ENCODE measurements at regions not wholly inside any gene's neighbourhood (a gene's known extent, or its start where the extent isn't known, plus 50 kb on each side); places are given as distances from the start of the nearest gene placed in this dataset.

DNA sequence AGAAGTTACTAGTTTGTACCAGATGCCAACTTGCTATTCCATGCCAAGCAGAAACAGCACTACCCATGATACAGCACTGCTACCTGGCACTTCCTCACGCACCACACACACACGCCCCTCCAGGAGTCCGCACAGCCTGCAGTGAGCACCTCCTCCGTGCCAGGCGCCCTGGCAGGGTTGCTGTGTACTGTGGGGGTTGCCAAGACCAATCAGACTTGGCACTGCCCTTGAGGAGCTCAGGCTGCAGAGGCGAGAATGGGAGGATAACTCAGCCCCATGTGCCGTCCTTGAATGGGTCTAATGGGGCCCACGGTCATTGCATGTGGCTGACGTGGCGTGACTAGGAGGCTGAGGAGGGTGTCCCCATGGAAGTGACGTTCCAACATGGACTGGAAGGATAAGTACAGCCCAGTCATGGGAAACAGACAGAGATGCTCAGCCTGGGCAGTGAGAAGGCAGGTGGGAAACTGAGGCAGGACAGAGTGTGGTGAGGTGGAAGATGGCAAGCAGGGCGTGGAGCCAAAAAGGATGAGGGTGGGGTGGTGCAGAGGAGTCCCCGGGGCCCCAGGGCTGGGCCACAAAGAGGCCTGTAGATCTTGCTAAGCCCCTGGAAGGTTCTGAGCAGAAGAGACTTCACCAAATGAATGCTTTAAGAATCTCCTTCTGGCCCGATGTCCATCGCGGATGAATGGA, 65.3 kb upstream of the C14orf180 start:
- no peak for DNase-seq (ENCODE audit: low read depth)

- DNase-seq (ENCODE audit: low read depth) = no peak
These were observed 64.3 kb upstream of the C14orf180 start for GRCh38 chr14:104515059-104515810.

DNA sequence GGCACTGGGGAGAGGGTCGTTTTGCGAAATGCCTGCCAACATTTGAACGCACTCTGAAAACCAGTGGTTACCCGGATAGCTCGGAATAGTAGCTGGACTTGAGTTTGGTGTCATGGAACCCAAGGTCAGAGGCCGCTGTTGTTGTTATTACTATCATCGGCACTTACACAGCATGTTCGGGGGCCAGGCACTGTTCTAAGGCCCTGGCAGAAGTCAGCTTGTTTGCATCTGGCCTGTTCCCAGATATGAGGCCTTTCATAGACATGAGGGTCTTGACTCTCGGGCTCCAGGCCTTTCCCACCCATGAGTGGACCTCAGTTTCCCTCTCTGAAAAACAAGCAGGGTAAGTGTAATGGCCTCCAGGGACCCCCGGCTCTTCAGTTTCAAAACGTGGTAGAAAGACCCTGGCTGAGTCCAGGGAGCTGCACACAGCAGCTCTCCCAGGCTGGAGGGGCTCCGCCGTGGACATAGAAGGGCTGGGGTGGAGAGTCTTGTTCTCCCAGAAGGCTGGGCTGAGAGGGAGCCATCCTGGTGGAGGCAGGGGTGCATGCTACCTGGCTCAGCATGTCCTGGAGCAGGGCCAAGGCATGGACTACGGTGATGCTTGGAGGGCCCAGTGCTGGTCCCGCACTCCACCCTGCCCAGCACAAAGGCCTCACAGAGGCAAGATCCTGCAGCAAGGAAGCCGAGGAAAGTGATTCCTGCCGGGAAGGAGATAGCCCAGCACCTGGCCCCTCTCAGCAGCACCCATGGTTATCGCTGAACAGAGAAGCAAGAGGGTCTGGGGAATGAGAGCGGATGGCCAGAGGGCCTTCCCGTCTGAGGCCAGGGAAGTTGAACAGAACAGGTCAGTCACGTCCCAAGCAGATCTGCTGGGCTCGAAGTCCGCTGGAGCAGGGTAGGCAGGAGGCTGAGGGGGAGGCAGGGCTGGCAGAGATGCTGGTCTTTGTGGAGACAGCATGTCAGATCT, 63.5 kb upstream of the C14orf180 start:
- no peak for DNase-seq (ENCODE audit: low read depth)

- no peak for DNase-seq (ENCODE audit: low read depth)
These were observed 62.7 kb upstream of the C14orf180 start for GRCh38 chr14:104516906-104517305.

GRCh38 chr14:104517426-104517825, 62.1 kb upstream of the C14orf180 start:
- no peak for DNase-seq (ENCODE audit: low read depth)

DNA sequence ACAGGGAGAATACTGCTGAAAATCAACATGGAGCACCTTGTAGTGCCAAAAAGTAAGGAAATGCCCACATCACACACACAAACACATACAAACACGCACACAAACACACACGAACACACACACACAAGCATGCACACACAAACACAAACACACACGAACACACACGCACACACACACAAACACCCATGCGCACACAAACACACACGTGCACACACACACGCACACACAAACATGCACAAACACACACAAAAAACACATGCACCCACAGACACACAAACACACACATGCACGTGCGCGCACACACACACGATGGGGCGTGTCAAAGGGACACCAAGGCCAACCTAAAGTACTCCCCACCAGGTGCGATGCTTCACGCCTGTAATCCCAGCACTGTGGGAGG, 61.7 kb upstream of the C14orf180 start:
- no peak for DNase-seq (ENCODE audit: low read depth)

GRCh38 chr14:104518659-104519350, 60.8 kb upstream of the C14orf180 start:
- DNase-seq (ENCODE audit: low read depth) = no peak

DNA sequence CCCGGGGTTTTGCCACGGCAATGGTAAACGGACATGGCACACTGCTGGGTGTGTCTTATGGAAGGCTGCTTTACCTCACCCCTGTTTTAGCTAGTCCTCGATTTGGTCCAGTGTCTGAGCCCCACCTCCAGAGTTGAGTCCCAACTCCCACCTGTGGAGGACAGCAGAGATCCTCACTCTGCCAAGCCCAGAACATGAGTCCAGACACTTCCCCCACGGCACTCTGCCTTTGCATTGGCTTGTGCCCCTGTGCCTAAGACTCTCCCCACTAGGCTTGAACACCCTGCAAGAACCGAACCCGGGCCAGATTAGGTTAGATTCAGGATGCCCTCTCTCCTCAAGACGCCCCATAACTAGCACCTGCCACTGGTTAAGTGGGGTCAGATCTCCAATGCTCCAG, 59.8 kb upstream of the C14orf180 start:
- DNase-seq (ENCODE audit: low read depth) = no peak

DNA sequence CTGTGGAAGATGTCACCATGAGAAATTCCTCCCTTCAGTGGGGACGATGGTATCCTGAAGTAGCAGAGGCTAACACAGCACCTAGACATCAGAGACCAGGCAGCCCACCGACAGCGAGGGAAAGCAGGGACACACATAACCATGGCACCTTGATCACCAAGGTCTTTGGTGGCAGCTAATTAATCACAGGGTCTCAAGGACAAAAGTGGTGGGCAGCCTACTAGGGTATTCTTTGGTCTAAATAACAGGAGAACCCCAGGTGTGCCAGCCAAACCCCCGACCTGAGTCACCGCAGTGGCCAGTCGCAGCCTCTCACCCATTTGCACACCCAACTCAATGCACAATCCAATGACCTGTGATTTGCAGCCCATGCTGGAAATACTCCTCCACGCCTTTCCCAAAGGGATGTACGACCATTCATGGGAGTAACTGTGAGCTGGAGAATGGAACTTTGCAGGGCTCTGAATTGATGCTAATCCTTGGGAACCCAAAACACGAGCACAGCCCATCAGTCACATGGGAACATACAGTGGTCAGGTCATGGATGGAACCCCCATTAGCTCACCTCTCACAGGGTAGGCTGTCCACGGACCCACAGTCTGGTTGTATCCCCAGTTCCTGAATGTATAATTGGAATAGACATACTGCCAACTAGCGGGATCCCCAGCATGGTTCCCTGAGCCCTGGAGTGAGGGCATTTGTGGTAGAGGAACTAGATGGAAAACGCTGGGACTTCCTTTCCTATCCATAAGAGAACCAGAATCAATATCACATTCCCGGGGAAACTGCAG, 58.7 kb upstream of the C14orf180 start:
- no peak for DNase-seq (ENCODE audit: low read depth)

DNA sequence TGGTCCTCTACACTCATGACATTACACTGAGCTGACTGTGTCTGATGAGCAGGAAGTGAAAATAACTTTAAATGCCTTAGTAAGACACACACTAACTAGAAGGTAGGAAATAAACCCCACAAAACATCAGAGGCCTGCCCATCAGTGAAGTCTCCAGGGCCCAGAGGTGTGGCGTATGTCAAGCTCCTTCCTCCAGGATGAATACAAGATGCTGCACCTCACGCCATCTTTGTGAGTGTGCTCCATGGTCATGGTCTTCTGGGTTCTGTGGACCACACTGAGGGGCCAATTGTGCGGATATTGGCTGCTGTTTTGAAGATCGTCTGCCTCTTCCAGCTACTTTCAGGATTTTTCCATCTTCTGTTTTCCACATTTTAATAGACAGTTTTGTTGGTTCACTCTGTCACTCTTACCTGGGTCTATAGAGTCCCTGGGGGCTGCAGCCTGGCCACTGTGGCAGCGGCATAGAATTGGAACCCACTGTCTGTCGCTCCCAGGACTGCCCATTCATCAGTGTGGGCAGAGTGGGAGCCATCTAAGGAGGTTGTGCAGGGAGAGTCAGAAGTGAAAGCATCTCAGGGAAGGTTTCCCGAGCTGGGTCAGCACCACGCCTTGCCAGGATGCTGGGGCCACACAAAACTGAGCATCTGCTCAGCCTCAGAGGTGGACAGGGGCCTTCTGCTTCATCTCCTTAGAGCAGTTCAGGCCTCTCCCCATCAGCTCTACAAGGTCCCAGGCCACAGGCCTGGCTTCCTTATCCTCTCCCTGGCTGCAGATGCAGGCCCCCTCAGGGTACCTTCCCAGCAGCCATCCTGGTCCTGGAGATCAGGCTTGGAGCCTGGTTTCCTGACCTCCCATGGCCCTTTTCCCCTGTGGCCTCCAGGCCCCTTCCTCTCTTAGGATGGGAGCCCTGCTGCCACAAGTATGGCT, 57.5 kb upstream of the C14orf180 start:
- DNase-seq (ENCODE audit: low read depth) = no peak

DNA sequence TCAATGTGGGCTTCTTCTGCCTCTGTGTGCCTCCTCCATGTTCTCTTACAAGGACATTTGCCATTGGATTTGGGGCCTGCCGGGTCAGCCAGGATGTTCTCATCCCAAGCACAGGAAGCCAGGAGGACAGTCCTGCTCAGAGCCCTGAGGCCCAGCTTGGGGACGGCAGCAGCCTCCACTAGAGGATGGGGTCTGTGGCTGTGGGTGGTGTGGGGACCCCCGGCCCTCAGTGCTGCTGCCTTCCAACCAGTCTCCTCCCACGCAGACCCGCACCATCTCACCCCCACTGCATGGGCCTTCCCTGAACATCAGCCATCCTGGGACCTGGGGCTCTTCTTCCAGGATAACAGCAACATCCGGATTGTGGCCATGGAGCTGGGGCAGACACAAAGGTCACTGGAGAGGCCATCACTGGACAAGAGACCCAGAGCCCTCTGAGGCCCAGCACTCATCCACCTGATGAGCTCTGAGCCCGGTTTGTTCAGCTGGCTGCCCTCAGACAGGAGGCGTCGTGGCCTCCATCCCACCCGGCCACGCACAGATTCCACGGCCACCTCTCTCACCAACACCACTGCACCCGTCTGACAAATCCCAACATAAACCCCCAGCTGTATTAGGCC, 56.5 kb upstream of the C14orf180 start:
- DNase-seq (ENCODE audit: low read depth) = no peak

DNA sequence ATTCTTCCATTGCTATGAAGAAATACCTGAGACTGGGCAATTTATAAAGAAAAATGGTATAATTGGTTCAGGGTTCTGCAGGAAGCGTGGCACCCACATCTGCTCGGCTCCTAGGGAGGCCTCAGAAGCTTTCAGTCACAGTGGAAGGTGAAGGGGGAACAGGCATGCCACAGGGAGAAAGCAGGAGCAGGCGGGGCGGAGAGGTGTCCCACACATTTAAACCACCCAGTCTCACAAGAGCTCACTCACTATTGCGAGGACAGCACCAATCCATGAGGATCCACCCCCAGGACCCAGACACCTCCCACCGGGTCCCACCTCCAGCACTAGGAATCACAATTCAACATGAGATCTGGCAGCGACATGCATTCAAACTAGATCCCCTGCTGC, 56.0 kb upstream of the C14orf180 start:
- no peak for DNase-seq (ENCODE audit: low read depth)

DNA sequence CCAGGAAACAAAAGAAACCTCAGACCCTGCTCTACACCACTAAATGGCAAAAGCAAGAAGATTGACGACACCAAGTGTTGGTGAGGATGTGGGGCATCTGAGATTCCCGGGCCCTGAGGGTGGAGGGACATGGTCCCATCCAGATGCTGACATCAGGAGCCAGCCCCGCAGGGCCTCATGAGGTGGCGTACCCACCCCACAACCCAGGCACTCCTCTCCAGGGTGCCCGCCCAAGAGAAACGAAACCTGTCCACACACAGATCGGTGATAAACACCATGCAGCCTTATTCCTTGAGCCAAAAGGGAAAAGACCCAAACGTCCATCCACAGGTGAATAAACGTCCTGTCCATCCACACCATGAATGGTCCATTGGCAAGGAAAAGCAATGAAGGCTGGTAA, 54.8 kb upstream of the C14orf180 start:
- no peak for DNase-seq (ENCODE audit: low read depth)

DNA sequence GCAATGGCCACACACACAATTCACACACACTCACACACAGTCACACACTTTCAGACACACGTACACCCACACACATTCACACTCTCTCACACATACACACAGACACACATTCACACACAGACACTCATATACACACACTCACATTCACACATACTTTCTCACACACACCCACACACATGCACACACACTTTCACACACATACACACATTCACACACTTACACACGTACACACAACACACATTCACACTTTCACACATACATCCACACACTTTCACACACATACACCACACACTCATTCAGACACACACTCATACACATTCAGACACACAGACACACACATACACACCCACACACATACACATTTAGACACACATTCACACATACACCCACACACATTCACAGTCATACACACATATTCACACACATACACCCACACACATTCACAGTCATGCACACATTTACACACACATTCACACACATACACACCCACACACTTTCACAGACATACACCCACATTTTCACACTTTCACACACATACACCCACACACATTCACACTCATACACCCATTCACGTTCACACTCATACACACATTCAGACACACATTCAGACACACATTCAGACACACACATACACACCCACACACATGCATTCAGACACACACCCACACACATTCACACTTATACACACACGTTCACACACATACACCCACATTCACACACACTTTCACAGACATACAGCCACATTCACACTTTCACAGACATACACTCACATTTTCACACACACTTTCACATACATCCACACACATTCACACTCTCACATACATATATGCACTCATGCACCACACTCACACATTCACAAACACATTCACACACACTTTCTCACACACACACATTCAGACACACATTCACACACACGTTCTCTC, 52.6 kb upstream of the C14orf180 start:
- no peak for DNase-seq (ENCODE audit: low read depth)

DNA sequence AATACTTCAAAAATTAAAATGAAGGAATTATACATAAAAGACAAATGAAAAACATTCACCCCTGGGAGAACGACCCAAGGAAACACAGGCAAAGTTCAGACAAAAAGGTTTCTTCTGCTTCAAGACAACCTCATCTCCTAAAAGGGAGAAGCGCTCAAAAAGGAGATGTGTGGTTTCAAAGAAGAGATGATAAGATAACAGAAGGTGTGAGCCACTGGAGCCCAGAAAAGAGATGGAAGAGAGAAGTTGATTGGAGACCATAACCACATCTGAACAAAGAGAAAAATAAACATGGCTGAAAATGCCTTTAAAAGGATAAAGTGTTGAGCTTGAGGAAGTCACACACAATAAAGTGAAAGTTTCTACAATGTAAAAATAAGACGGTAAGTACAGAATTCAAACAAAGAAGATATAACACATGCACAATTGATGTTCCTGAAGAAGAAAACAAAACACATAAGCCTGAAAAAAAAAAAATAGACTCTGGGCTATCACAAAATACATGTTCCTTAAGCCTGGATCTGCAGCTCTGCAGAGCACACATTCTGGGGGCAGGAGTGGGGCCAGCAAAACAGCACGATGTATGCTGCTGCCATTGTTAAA, 51.6 kb upstream of the C14orf180 start:
- no peak for DNase-seq (ENCODE audit: low read depth)

DNA sequence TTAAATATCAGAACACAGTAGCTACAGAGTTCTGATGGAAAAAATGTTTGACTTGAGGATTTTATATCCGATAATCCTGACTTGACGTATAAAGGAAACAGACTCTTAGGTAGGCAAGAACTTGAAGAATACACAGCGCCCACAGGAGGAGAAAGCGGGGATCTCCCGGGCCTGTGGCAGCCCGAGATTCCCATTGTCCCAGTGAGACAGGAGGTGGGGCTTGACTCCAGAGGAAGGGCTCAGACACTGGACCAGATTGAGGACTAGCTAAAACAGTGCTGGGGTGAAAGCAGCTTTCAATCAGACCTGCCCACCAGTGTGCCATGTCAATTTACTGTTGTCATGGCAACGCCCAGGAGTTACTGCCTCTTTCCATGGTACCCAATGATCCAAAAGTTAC, 51.1 kb upstream of the C14orf180 start:
- DNase-seq (ENCODE audit: low read depth) = no peak
